ENCODE measurements at regions not wholly inside any gene's neighbourhood (a gene's known extent, or its start where the extent isn't known, plus 50 kb on each side); places are given as distances from the start of the nearest gene placed in this dataset.

DNA sequence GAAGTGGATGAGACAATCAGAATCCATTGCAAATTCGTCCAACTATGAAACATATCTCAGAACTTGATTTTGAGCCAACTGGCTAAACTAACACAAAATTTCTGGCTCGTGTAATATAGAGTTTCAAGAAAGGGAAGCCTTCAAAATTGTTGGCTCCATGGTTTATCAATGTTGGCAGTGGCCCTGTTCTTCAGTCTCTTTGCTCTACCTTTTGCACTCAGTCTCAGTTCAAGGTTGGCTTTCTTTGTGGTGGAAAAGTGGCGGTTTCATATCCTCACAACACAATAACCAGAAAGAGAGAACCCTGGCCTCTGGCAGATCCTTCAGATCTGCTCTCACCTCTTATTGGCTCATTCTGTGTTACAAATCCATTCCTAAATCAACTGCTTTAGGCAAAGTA is 473.8 kb upstream of the API5 start:
- TF ChIP-seq, protein P1, sequence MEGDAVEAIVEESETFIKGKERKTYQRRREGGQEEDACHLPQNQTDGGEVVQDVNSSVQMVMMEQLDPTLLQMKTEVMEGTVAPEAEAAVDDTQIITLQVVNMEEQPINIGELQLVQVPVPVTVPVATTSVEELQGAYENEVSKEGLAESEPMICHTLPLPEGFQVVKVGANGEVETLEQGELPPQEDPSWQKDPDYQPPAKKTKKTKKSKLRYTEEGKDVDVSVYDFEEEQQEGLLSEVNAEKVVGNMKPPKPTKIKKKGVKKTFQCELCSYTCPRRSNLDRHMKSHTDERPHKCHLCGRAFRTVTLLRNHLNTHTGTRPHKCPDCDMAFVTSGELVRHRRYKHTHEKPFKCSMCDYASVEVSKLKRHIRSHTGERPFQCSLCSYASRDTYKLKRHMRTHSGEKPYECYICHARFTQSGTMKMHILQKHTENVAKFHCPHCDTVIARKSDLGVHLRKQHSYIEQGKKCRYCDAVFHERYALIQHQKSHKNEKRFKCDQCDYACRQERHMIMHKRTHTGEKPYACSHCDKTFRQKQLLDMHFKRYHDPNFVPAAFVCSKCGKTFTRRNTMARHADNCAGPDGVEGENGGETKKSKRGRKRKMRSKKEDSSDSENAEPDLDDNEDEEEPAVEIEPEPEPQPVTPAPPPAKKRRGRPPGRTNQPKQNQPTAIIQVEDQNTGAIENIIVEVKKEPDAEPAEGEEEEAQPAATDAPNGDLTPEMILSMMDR (conservative IDR thresholded peaks at IDR 0.05 in 1 of 2, IDR thresholded peaks at IDR 0.05 in 1 of 2; ENCODE audit: extremely low read depth in 1 of 2, insufficient read depth in 1 of 2, low read depth in 1 of 2, low read length in 2 of 2), result no peak
- TF ChIP-seq EZH2 (IDR thresholded peaks at IDR 0.05; ENCODE audit: borderline replicate concordance, low read length), result no peak
